NCI-H2107 treated with DMSO at 0.1 percent for 48 hours (cell line): ENCODE measurements at regions not wholly inside any gene's neighbourhood (a gene's known extent, or its start where the extent isn't known, plus 50 kb on each side); places are given as distances from the start of the nearest gene placed in this dataset.

Experiments
- DNase-seq: peaks from one replicate; lab custom pipeline; 2025; ENCODE audit not compliant: unreplicated experiment; lab: John Stamatoyannopoulos, UW

DNA sequence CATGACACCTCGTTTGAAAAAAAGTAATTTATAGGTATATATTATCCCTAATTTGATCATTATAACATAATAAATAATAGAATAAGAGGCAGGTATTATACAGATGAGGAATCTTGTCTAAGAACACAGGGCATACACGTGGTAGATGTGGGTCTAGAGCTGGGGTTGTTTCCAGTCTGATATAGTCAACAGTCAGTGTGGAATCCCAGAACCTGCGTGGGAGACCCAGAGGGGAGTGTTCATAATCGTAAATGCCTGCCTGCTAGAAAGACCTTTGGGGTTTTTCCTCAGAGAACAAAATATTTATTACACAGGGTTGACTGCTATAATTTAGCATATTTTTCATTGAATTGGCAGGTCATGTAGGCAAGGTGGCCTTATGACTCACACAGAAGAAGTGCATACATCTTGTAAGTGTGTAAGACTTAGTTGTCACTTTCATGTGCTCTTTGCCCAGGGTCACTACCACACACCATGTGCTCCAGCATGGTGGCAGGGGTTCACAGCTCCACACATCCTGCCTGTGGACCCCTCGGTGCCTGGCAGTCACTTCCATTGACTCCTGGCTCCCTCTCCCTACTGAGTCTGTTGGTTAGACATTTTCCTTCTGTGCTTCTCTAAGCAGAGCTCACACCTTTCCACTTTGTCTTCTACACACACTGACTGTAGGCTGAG, 94.9 kb upstream of the IKZF1 start:
- DNase-seq, result no peak

DNA sequence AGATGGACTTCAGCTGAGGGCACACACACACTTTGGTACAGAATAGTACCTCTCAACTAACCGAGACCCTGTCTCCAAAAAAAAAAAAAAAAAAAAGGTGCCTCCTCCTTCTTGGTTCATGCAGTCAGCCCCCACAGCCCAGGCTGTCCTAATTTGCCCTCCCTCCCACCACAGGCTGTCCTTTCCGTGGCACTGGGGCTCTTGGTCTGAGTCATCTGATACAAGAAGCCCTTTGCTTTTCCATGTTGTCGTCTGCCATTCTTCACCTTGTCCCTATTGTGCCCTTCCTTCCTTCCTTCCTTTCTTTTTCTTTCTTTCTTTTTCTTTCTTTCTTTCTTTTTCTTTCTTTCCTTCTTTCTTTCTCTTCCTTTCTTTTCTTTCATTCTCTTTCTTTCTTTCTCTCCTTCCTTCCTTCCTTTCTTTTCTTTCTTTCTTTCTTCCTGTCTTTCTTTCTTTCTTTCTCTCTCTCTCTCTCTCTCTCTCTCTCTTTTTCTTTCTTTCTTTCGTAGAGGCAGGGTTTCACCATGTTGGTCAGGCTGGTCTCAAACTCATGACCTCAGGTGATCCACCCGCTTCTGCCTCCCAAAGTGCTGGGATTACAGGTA, 96.0 kb upstream of the IKZF1 start:
- no peak for DNase-seq

DNA sequence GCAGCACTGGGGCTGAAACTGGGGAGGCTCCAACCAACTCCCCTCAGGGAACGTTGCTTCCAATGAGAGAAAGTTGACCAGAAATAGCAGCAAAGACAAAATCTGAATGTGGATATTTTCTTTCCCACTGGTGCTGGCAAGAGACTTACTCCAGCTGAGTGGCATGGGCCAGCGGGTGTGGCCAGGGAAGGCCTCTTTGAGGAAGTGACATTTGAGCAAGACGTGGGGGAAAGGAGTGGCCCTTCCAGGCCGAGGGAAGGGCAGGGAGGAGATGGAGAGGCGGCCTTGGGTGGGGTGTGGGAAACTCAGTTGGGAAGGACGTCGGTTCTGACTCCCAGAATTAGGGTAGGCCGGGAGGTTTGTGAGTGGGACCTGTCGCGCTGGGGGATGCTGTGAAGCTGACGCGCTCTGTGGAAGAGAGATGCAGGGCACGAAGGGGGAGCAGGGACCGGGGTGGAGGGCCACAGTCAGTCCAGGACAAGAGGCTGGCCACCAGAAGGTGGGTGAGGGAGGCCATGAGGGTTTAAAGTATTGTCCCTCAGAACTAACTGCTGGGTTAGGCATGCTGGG, 96.7 kb upstream of the IKZF1 start:
- DNase-seq, result no peak

DNA sequence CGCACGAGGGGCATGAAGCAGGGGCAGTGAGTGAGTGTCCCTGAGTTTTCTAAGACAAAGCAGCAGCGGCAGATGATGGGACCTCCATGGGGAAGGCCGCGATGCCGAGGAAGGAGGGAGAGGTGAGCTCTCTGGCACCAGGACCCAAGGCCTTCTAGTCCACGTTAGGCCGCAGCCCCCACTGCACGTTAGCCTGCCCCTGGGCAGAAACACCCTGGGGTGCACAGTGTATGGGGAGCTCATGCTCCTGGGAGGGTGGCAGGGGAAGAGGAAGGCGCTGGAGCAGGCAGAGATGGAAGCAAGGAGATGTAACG, 97.3 kb upstream of the IKZF1 start:
- DNase-seq, result no peak

DNA sequence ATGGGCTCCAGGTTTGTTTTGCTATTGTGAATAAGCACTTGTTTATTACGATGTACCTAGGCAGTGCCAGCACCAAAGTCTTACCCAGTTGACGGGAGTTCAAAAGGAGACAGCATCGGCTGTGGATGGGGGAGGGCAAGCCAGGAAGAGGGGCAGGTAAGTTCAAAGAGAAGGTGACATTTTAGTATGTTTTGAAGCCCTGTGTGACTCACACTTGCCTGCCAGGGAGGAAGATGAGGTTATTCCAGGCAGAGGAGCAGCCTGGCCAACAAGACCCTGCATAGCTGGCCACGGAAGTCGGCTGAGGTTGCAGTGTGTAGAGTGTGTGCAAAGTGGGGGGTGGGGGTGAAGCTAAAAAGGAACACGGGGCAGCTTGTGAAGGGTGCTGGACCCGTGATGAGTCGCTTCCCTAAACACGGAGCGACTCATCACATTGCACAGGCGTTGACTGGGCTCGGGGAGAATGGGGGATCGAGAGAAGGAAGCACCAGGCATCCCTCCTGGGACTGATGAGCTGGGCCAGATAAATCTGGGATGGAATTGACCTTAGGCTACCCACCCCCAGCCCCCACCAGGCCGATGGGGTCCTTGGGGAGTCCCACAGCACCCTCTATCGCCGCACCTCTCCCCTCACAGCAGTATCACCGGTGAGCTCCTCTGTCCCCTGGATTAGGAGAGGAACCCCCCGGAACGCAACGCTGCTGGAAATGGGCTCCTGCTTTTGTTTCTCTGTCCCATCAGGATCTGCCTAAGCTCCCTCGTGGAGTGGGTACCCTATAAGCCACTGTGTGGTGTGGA, 97.9 kb upstream of the IKZF1 start:
- DNase-seq, result no peak

DNA sequence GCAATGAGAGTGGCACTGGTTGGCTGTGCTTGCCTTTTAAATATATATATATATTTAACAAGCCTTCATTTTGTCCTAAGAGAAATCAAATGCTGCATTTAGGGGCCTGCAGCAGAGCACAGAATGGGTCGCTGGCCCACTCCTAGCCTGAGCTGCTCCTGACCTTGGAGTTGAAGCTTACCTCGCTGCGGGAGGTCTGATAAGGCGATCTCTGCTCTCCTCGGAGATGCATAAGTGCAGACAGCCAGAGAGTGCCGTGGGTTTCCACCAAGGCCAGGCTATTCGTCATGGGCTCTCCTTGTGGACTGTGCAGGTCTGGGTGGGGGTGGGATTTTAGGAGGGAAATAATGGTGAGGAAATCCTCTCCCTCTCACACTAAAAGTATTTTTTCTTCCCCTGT, 99.5 kb upstream of the IKZF1 start:
- DNase-seq, result no peak

DNA sequence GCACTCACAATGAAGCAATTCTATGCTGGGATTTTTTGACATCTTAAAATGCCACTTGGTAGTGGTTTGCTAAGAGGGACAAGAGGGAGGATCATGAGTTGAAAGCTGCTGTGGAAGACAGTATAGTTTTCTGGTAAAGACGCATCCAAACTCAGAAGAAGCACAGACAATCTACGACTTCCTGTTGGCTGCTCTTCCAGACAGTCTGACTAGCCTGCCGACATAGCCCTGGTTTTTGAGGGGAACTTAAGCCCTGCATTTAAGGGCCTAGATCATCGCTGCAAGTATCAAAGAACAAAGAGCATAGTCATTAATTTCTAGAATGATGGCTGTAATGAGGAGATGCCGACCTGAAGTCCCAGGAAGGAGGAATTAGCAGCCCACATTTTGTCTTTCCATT, 99.9 kb upstream of the IKZF1 start:
- no peak for DNase-seq

DNA sequence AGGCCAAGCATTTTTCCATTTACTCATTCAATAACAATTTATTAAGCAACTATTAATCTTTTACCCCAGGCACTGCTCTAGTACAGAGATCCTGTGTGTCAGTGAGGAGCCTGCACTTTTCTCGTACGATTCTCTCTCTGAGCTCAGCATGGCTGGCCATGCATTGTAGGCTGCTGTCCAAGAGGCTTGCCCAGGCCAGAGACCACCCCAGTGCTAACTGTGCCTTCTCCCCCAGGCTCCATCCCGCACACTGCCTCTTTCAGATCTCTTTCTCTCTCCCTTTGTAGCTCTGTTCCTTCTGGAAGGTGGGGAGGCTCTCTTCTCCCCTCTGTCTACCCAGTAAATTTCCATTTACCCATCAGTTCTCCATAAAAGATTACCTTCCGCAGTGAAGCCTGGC, 101.0 kb upstream of the IKZF1 start:
- no peak for DNase-seq

DNA sequence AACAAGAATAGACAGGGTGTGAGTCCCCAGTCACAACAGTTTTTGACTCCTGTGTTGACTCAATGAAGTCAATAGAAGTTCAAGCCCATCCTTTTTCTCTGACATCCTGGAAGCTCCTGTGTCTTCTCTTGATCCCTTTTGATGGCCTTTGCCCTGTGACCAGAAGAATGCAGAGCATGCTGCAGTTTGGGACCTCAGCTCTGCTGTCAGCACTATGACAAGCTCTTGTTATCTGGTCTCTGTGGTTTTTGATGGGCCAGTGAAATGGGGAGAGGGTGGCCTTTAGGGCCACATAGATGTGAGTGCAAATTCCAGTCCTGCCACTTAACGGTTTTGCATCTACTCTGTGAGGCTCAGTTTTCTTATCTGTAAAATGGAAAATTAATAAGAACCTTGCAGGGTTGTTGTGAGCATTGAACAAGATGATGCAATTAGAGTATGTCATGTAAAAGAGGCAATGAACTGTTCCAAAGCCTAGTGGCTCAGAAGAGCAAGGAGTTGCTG, 102.4 kb upstream of the IKZF1 start:
- no peak for DNase-seq

DNA sequence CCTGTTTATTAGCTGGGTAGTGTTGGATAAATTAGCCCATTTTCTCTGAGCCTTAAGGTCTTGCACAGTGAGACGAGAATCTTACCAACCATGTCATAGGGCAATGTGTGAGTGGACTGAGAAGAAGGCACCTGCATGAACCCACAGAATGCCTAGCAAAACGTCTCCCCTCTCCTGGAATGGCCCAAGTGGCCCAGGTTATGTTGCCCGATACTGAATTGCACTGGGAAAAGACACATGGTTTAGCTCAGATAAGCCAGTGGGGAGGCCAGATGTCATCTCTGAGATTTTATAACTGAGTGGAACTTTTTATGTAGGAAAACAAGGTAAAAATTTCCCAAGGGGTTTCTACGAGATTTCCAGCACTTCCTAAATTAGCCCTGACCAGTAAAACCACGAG, 104.7 kb upstream of the IKZF1 start:
- DNase-seq, result no peak

DNA sequence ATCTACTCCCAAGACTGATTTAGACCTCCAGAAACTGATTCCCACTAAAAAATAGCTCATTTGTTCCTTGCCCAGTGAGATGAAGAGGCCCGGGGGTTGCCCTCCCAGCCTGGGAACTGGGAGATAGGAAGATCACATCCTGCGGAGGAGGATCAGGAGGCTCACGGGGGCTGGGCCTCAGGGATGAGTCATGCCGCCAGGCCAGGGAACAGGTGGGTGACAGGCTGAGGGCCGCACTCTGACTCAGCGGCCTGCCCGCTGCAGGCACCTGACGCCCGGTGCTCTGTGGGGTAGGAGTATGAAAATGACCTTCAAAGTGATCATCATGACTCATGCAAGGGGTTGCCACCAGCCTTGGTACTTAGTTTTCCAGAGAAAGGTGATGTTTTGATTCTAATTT, 104.5 kb upstream of the ZPBP start:
- DNase-seq, result no peak

DNA sequence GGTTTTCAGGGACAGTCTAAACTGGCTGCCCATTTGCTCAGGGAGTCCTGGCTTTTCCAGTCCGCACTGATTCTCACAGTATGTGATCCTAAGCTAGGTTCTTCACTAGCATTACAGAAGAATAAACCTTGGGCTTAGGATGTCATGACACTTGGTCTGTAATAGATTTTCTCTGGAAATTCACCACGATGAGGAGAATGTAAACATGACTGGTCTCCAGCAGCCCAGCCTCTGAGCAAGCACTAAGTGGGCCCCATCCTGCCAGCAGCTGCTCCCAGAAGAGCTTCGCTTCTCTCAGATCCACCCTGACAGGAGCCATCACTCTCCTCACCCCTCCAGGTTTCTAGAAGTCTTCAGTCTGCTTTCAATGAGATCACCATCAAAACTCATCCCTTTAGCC, 103.7 kb upstream of the ZPBP start:
- no peak for DNase-seq

DNA sequence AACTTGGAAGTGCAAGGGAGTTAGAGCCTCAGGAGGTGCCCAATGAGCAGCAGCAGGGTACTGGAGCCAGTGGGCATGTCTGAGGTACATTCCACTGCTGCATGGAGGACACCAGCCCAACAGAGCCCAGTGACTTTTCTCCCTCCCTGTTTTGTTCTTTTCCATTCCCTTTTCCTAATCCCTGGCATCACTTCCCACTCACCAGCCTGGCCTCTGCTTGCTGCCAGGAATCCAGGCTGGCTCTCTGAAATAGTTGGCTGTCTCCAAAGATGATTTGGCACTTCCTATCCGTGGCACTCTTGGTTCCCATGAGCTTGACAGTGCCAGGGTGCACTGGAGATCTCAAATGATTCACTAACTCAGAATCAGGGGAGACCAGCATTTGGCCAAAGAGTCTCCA, 97.7 kb upstream of the ZPBP start:
- no peak for DNase-seq

DNA sequence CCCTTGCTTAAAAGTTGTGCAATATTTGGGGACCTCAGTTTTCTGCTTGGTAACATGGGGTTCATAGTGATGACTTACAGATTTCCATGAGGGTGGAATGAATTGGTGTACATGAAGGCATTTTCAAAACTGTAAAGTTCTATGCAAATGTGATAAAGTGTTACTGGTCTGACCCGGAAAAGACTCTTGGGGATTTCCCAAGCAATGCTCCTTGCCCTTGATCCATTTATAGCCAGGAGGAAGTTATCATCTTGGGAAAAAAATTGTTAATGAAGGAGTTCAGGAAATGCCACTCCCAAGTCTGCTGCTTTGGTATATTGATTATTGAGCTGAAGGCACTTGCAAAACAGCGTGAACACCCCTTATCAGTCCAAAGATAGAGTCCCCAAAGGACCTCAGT, 96.3 kb upstream of the ZPBP start:
- no peak for DNase-seq

DNA sequence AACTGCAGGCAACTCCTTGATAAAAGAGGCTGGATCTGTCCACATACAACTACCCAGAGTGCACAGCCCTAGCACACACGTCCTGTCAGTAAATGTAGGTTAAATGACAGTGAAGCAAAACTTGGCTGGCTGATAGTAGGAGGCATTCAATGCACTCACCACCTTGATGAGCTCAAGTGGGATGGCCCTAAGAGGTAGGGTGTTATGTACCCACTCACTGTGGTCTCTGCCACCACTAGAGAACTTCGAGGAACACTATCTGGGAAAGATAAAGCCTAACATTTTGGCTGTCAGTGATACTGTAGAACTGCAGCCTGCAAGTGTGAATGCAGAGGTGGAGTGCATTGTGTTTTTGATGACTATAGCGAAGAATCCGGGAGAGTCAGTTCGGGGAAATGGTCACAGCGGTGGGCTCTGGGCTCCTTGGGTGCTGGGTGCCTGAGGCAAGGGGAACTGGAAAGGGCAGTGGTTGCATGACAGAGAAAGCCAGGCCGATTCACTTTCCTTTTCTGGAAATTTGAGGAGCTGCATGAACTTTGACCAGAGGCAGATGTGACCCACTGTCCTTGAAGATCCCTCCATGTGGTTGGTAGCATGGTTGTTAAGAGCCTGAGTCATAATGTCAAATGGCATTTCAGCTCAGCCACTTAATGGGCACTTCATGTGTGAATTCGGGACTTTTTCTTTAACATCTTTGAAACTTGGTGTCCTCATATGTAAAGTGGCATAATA, 93.1 kb upstream of the ZPBP start:
- DNase-seq, result no peak

DNA sequence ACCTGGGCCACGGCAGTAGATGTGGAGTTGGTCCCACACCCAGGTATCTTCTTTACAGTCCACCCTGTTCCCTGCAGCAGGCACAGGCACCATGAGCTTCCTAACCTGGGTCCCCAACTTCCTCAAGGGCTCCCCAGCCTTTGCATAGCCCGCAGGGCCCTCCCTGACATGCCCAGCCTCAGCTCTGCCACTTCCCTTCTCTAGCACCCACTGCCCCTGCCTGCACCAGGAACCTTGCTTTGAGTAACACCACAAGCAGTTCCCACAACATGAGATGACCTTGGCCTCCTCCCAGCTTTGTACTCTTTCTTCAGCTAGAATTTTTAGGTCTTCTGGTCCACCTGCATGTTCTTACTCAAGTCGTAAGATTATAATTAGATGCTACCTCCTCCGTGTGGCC, 92.2 kb upstream of the ZPBP start:
- no peak for DNase-seq

DNA sequence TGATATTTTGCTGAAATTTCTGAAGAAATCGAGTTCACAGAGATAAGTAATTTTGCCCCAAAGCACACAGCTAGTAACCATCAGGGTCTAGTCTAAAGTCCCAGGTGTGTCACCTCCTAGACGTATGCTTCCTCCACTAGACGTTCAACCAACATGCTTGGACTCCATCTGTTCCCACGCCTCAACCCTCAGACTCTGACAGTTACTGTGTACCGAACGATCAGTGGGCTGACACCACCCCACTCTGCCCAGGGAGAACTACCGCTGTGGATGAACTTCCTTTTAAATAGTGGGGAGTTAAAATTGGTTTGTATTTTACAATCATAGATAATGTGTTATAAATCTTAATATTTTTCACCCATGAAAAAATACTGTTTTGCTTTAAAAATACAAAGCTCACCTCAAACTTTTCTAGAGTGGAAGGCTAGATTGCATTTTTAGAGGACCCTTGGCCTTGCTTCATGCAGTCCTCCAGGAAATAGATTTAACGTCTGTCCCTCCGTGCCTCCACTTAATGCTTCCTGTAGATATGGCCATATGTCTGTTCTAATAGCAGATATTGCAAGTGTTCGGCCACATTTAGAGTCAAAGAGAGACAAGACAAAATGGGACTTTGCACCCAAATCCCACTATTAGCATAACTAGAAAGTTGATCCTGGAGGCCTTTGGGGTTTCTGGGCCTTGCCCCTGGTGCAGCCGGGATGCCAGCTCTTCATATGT, 91.4 kb upstream of the ZPBP start:
- DNase-seq, result no peak

DNA sequence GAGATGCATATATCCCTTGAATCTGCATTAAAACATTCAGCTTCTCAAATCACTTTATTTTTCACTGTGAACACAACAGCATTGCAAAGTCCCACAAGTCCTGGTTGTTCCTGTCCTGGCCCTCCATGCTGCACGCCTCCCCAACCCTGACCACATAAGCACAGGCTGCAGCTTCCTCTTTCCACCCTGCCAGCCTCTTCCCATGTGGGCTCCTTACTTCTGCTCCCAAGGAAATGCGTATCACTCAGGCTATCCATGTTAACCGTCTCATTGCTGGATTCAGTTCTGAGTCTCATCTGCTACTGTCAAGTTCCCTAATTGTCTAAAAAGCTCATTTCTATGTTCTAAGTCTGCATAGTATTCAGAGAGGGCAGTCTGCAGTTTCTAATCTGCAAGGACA, 89.7 kb upstream of the ZPBP start:
- no peak for DNase-seq

DNA sequence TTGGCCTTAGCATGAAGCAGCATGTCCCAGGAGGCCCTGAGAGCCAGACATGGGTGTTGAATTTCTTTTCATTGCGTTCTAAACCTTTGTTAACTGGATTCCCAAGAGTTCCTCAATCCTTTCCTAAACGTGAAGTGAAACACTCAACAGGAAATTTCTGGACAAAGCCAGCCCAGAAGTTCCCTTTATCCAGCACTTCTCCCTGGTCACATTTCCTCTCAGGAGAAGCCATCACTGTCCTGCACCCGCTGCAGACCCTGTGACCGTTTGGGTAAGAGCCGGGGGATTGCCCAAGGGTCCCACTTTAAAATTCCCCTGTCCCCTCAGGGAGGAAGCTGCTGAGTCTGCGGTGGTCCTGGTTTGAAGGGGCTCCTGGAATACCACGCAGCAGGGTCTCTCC, 88.0 kb upstream of the ZPBP start:
- DNase-seq, result no peak

DNA sequence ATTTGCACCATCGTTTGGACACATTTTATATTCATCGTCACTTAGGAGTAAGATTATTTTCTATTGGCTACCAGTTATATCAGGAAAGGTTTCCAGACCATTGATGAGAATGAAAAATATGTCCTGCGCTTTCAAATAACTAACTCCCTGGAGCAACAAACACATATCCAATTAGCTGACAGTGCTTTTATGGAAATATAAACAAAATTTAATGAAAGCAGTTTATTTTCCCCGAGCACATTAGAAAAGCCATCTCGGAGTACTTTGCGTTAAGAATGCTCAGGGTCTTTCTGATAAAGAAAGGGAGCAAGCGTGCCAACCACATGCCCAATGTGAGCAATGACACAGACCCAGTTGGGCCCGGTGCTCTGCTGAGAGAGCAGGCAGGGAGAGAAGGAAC, 85.1 kb upstream of the ZPBP start:
- no peak for DNase-seq

DNA sequence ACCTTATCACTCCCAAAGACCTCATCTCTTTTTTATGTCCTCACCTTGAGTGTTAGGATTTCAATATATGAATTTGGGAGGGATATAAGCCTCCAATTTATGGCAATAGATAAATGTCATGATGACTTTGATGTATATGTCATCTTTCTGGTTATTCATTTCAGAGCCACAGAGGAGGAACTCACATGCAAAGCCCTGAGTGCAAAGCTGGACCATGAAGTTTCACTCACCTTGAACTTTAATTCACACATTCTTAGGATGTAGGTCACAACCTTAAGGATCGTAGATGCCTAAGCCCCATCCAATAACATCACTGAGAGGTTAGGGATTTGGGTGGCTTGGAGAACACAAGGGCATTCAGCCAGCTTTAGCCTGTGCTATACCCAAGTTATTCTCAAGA, 81.9 kb upstream of the ZPBP start:
- DNase-seq, result no peak
